ENCODE measurements at regions not wholly inside any gene's neighbourhood (a gene's known extent, or its start where the extent isn't known, plus 50 kb on each side); places are given as distances from the start of the nearest gene placed in this dataset.

DNA sequence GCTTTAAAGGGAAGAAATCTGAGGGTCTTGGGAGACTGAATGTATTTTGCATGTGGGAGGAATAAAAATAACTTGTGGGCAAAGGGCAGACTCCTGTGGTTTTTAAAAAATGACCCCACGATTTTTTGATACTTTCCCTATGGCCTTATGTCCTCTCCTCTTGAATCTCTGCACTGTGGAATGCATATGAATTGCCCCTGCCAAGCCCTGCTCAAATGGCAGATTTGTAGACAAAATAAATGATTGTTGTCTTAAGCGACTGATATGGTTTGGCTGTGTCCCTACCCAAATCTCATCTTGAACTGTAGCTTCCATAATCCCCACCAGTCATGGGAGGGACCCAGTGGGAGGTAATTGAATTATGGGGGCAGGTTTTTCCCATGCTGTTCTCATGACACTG, 223.8 kb downstream of the DACT1 start:
- TF ChIP-seq GATA2 (IDR thresholded peaks at IDR 0.05; ENCODE audit: low read depth, low read length) (no peak), GATA3 (IDR thresholded peaks at IDR 0.05; ENCODE audit: low read depth, low read length) (no peak)
